Retinal pigment epithelial cell (primary cell): ENCODE measurements at regions not wholly inside any gene's neighbourhood (a gene's known extent, or its start where the extent isn't known, plus 50 kb on each side); places are given as distances from the start of the nearest gene placed in this dataset.

ENCODE experiments used
- DNase-seq: peaks from one replicate; pipeline ENCODE4 v3.0.0-alpha.2; 2010; ENCODE audit warnings: low read depth
- H3K4me3 ChIP-seq: 2 replicates; pipeline ENCODE4 v1.5.1; 2011; ENCODE audit warnings: mild to moderate bottlenecking, low read length, control low read depth, moderate library complexity
- CTCF ChIP-seq: conservative IDR thresholded peaks from 2 replicates; pipeline ENCODE4 v1.5.1; 2011; ENCODE audit warnings: low read depth, low read length, control low read depth, inconsistent platforms

DNA sequence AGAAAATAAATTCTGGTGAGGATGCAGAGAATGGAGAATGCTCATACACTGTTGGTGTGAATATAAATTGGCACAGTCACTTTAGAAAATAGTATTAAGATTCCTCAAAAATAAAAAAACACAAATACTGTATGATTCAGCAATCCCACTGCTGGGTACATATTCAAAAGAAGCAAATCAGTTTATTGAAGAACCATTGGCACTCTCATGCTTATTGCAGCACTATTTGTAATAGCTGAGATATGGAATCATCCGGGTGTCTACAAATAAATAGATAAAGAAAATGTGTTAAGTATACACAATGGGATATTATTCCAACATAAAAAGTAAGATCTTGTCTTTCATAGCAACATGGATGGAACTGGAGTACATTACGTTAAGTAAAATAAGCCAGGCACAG, 579.4 kb upstream of the SEL1L start:
- TF ChIP-seq CTCF, result no peak
- no peak overlapping the region for H3K4me3 ChIP-seq
- no peak for DNase-seq

DNA sequence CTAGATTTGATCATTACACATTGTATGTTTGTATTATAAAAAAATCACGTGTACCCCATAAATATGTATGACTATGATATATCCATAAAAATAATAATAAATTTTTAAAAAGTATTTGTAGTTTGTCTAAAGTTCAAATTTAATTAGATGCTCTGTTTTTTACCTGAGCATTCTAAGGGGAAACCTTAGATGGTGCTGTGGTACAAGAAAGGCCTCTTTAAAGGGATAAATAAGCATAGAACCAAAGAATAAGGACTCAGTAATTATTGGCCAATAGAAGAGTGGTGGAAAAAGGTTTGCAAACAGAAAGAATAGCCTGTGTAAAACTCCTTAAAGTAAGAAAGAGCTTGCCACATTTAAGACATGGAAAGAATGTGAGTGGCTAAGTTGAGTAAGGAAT, 580.1 kb upstream of the SEL1L start:
- H3K4me3 ChIP-seq, result no peak overlapping the region
- DNase-seq, result no peak
- no peak for TF ChIP-seq CTCF

DNA sequence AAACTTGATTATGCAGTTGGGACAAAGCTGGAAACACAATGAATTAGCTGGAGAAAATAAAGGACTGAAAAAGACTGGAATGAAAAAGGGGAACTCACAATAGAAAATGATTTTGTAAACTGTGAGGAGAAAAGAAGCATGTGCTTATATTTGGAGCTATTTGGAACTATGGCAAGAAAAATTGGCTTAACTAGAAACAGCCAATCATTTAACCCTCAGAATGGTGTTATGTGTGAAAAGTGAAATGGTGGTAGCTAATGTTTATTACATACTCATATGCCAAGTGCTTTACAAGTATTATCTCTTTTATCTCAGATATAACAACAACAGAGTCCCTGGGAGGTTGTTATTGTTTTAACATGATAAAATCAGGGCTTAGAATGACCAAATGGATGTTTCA, 583.1 kb upstream of the SEL1L start:
- no peak for DNase-seq
- TF ChIP-seq CTCF, result no peak
- H3K4me3 ChIP-seq, result no peak overlapping the region

- no peak for DNase-seq
- H3K4me3 ChIP-seq, result no peak overlapping the region
- no peak for TF ChIP-seq CTCF
Measured at GRCh38 chr14:82122655-82123054, 589.0 kb upstream of the SEL1L start.

DNA sequence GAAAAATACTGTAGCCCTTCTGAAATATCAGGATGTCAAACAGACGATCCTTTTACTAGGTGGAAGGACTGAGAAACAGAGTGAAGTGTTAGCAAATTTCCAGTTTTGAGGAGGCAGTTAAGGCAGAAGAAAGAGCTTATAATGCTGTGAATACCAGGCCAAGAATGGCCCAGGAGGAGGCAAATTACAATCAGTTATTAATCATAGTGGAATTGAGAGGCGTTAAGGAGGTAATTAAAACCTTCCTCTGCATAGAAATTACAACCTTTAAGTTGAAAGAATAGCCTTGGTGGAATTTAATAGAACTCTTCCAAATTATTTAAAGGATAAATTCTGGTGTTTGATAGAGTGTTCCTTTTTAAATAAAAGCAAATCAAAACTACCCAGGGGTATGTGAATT, 590.9 kb upstream of the SEL1L start:
- no peak for DNase-seq
- TF ChIP-seq CTCF, result no peak
- no peak overlapping the region for H3K4me3 ChIP-seq

DNA sequence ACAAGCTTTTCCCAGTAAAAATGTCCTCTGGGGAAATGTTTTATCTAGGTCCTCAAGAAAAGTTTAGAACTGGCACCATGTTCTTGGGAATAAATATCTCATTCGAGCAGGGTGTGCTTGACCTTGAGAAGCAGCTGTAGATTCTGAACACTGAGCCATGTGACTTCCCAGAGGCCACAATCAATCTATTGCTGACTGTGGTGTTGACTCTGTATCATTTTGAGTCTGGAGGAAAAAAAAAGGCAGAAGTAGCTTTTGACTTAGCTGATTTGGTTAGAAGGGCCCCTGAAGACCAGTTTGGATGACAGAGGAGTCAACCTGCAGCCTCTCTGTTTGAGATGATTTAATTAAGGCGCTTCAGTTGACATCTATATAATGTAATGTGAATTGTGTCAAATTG, 592.4 kb upstream of the SEL1L start:
- DNase-seq, result no peak
- no peak overlapping the region for H3K4me3 ChIP-seq
- no peak for TF ChIP-seq CTCF

GRCh38 chr14:82134411-82134810, 600.8 kb upstream of the SEL1L start:
- TF ChIP-seq CTCF, result no peak
- no peak overlapping the region for H3K4me3 ChIP-seq
- DNase-seq, result no peak
